ENCODE measurements at regions not wholly inside any gene's neighbourhood (a gene's known extent, or its start where the extent isn't known, plus 50 kb on each side); places are given as distances from the start of the nearest gene placed in this dataset.

- H3K36me3 Mint-ChIP-seq (ENCODE audit: low read depth) = no peaks in the 10 kb centered on the region
Measured at GRCh38 chr10:10421071-10421470, 596.6 kb upstream of the CELF2 start.

GRCh38 chr10:10431422-10432066 is 586.1 kb upstream of the CELF2 start:
- Mint-ChIP-seq H3K4me1 (ENCODE audit: low read depth) (no peaks in the 10 kb centered on the region), H3K27ac (no peak overlapping the region), H3K27me3 (no peaks in the 10 kb centered on the region), H3K4me3 (no peak overlapping the region), H3K9me3 (no peaks in the 10 kb centered on the region), H3K36me3 (ENCODE audit: low read depth) (no peaks in the 10 kb centered on the region)
- intact Hi-C loops (cut with micrococcal nuclease) = no loop called here
- no peak for DNase-seq
- no peak for ATAC-seq
- TF ChIP-seq, protein P1, sequence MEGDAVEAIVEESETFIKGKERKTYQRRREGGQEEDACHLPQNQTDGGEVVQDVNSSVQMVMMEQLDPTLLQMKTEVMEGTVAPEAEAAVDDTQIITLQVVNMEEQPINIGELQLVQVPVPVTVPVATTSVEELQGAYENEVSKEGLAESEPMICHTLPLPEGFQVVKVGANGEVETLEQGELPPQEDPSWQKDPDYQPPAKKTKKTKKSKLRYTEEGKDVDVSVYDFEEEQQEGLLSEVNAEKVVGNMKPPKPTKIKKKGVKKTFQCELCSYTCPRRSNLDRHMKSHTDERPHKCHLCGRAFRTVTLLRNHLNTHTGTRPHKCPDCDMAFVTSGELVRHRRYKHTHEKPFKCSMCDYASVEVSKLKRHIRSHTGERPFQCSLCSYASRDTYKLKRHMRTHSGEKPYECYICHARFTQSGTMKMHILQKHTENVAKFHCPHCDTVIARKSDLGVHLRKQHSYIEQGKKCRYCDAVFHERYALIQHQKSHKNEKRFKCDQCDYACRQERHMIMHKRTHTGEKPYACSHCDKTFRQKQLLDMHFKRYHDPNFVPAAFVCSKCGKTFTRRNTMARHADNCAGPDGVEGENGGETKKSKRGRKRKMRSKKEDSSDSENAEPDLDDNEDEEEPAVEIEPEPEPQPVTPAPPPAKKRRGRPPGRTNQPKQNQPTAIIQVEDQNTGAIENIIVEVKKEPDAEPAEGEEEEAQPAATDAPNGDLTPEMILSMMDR (IDR thresholded peaks at IDR 0.05) = no peak
- CTCF ChIA-PET = no interaction called here
- POLR2A ChIA-PET = no interaction called here

More at GRCh38 chr10:10421071-10421470, 596.6 kb upstream of the CELF2 start:
- CTCF ChIA-PET = no interaction called here
- DNase-seq (no peak), ATAC-seq (no peak)
- POLR2A ChIA-PET = no interaction called here
- peaks cover 2% of the 10 kb centered on the region for H3K4me1 Mint-ChIP-seq (ENCODE audit: low read depth)
- no peak overlapping the region for H3K27ac Mint-ChIP-seq
- intact Hi-C loops (cut with micrococcal nuclease) = no loop called here
- TF ChIP-seq, protein P1 (IDR thresholded peaks at IDR 0.05) = no peak
- H3K9me3 Mint-ChIP-seq = no peaks in the 10 kb centered on the region
- no peaks in the 10 kb centered on the region for H3K27me3 Mint-ChIP-seq
- no peak overlapping the region for H3K4me3 Mint-ChIP-seq

GRCh38 chr10:10432296-10433035 is 585.2 kb upstream of the CELF2 start:
- TF ChIP-seq, protein P1 (IDR thresholded peaks at IDR 0.05) = no peak
- H3K9me3 Mint-ChIP-seq = no peaks in the 10 kb centered on the region
- no peaks in the 10 kb centered on the region for H3K4me1 Mint-ChIP-seq (ENCODE audit: low read depth)
- intact Hi-C loops (cut with micrococcal nuclease) = no loop called here
- ATAC-seq (no peak), DNase-seq (no peak)
- POLR2A ChIA-PET = no interaction called here
- H3K27ac Mint-ChIP-seq = no peak overlapping the region
- CTCF ChIA-PET = no interaction called here
- no peak overlapping the region for H3K4me3 Mint-ChIP-seq
- H3K36me3 Mint-ChIP-seq (ENCODE audit: low read depth) = no peaks in the 10 kb centered on the region
- H3K27me3 Mint-ChIP-seq = no peaks in the 10 kb centered on the region

- Mint-ChIP-seq H3K36me3 (ENCODE audit: low read depth) (no peaks in the 10 kb centered on the region), H3K9me3 (no peaks in the 10 kb centered on the region), H3K4me3 (no peak overlapping the region), H3K27ac (no peak overlapping the region), H3K27me3 (no peaks in the 10 kb centered on the region), H3K4me1 (ENCODE audit: low read depth) (no peaks in the 10 kb centered on the region)
- ChIA-PET POLR2A (no interaction called here), CTCF (no interaction called here)
- ATAC-seq (no peak), DNase-seq (no peak)
- TF ChIP-seq, protein P1 (IDR thresholded peaks at IDR 0.05) = no peak
- intact Hi-C loops (cut with micrococcal nuclease) = no loop called here
Measured at GRCh38 chr10:10434312-10434711, 583.4 kb upstream of the CELF2 start.

GRCh38 chr10:10437886-10438285 is 579.8 kb upstream of the CELF2 start:
- no peak overlapping the region for H3K4me3 Mint-ChIP-seq
- H3K9me3 Mint-ChIP-seq = no peaks in the 10 kb centered on the region
- TF ChIP-seq, protein P1 (IDR thresholded peaks at IDR 0.05) = no peak
- ATAC-seq (no peak), DNase-seq (no peak)
- POLR2A ChIA-PET = no interaction called here
- intact Hi-C loops (cut with micrococcal nuclease) = no loop called here
- no peak overlapping the region for H3K27ac Mint-ChIP-seq
- no peaks in the 10 kb centered on the region for H3K4me1 Mint-ChIP-seq (ENCODE audit: low read depth)
- H3K36me3 Mint-ChIP-seq (ENCODE audit: low read depth) = no peaks in the 10 kb centered on the region
- CTCF ChIA-PET = no interaction called here
- peaks cover 5% of the 10 kb centered on the region for H3K27me3 Mint-ChIP-seq

Data from activated CD8-positive, alpha-beta T cell treated with anti-CD3 and anti-CD28 coated beads for 36 hours (primary cell).